Hippocampal formation (tissue), 2 donors: ENCODE measurements at regions not wholly inside any gene's neighbourhood (a gene's known extent, or its start where the extent isn't known, plus 50 kb on each side); places are given as distances from the start of the nearest gene placed in this dataset.
"Not testable (repeated sequence)": the region's sequence is repeated elsewhere in the genome, so short reads cannot be mapped to it uniquely, and the experiment has no call there.

ENCODE experiments used
- DNase-seq, 2 donors: peaks; one replicate each; lab custom pipeline; 2025; lab: John Stamatoyannopoulos, UW

GRCh38 chr2:7676714-7677113, 759.5 kb downstream of the RNF144A start:
- DNase-seq, result no peak

- DNase-seq, result no peak
Observed at GRCh38 chr2:7681881-7682461, 764.8 kb downstream of the RNF144A start.

GRCh38 chr2:7683196-7683595, 766.0 kb downstream of the RNF144A start:
- no peak for DNase-seq

DNA sequence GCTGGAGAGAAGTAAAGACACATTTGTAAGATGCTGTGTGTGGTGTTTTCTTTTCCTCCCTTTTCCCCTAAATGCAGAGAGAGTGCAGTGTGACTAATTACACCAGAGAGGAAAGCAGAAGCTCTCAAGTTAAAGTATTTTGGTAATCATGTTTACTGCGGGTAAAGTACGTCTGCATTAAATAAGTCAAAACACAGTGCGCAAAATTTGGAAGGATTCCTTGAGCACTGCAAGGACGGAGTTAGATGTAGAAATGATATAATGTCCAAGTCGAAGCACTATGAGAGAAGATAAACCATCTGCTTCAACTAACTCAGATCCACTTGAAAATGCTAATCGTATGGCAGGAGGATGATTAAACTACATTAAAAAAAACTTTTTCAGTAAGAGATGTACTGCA, 766.5 kb downstream of the RNF144A start:
- no peak for DNase-seq

DNA sequence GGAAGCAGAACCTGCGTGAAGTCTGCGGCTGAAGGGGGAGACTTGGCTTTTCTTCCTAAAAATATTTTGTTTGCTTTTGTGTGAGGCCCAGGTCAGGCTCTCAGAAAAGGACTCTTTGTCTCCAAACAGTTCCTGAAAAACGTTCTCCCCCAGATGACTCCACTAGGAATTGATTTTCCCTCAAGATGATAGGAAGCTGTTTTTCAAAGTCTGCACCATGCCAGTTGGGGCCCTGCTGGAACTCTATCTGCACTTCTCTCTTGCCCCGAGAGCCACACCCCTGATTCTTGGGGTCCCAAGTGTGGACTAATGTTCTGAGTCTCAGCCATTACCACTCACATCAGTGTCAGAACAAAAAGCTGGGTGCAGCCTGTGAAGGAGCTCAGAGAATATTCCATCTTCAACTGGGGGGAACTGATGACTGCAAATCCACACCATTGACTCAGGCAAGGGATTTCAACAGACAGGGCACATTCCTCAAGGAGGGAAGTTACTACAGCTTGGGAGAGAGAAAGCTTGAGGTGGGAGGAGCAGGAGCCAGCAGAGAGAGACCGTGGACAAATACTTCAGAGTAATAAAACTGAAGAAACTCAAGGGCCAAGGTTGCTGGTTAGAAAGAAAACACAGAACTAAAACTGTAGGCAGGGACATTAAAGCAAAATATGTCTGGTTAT, 768.3 kb downstream of the RNF144A start:
- DNase-seq, result no peak

DNA sequence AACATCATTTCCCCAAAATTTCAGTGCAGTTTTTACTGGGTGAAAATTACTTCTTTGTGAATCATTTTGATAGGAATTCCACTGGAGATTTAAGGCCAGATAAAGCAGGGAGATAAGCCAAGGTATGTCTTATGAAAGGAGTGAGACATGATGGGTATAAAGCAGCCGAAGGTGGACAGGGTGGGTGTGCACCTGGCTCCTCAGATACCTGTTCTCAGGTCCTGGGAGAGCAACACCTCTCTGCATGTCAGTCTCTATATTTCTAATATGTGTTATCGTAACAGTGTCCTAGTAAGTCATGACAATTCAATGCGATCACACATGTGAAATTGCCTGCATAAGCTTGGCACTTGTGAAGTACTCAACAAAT, 768.8 kb downstream of the RNF144A start:
- no peak for DNase-seq

DNA sequence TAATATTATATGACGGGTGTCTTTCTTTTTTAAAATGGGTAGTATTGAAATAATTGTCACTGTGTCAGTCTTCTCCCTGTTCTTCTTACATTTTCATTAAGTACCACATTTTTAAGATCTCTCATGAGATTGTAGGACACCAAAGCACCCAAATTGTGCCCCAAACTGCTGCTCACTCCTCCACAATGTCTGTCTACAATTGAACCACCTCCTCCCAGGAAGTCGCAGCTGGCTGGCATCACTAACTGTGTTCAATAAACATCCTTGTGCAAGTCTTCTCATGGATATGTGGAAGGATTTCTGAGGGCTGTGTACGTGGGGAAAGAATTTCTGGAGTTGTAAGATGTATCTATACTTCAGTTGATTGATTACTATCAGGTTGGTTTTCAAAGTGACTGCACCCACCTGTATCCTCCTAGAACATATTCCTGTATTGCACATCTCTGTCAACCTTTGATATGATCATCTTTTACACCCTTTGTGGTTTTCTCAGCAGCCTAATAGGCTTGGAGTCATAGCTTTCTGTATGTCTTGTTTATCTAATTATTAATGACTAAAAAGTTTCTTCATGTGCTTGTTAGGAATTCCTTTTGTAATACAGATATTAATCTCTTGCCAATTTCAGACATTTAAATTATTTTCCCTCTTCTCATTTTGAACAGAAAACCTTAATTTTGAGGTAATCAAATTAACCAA, 774.9 kb downstream of the RNF144A start:
- DNase-seq, result no peak

DNA sequence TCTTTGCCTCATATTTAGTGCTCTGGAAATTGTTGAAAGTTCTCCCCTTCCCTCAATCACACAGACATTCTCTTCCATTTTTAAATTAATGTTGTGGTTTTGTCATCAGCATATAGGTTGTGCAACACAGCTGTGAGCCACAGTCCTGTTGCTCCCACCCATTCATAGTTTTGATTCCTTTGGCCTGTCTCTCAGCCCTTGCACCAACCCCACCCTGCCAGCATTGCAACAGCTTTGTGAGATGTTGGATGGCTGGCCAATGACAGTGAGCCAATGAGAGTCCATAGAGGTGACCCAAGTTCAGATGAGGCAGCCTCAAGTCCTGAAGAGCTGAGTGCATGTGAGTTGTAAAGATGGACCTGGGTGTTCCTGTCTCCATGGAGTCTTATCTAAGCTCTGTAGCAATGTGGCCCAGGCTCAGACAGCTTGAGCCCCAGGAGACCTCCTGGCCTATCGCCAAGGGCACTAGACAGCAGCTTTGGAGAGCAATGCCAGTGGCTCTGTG, 775.5 kb downstream of the RNF144A start:
- no peak for DNase-seq

DNA sequence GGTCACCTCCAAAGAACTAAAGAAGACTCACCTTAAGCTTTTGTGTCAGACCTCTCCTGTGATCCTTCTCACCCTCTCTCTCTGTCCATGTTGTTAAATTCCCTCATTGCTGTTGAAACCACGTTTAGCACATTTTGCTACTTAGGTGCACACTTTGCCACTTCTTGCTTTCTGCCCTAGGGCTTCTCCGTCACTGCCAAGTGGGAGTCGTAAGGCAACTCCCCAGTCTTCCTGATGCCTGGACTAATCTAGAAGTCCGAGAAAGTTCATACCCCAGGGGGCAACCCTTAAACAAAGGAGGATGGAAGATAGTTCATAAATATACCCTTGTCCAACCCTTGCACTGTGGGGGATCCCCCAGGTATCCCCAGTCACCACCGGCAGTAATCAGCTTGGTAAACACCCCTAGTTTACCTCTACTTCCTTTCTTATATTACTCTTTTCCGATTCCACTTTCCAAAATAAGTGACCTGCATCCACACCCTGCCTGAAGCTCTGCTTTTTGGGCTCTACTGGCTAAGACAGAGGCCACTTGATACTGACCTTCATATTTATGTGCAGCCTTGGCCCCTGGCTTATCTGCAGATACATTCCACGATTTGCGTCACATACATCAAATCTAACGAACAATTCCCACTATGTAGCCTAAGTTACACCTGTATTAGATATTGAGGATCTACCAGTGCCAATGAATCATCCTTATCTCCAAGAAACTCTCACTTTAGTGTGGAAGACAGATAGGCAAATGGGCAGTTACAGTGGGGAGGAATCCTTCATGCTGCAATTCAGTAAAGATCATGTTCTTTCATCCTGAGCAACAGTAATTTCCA, 776.2 kb downstream of the RNF144A start:
- DNase-seq, result no peak

DNA sequence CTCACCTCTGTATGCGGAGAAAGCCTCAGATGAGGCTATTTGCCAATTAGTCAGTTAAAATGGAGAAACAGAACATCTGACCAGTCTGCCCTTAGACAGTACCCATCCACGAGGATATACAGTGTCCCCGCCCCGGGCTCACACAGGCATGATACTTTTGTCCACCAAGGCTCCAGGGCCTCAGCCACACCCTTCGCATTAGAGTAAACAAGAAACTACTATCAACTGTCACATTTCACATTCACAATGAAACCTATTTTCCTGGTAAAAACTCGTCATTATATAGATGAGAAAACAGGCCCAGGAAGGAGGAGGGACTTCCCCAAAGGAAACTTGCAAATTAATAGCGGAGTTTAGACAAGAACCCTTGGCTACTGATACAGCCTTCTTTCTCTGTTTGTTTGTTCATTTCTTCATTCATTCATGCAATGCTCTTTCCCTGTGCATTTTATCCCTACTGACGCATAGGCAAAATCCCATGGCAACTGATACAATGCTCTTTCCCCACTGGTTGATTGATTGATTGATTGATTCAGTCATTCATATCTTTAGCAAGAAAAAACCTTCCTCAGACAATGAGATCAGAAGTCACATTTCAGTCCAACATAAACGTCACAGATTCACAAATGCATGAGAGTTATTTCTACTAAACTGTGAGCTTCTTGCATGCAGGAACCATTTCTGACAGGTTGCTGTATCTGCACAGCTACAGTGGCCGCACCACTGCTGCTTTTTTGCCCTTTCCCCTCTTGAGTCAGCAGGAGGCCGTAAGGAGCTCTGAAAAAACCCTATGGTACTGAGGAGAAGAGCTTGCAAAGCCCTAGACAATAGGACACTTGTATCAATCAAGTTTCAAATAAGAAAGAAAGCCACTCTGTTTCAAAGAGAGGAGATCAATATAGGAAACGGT, 777.1 kb downstream of the RNF144A start:
- DNase-seq, result no peak

DNA sequence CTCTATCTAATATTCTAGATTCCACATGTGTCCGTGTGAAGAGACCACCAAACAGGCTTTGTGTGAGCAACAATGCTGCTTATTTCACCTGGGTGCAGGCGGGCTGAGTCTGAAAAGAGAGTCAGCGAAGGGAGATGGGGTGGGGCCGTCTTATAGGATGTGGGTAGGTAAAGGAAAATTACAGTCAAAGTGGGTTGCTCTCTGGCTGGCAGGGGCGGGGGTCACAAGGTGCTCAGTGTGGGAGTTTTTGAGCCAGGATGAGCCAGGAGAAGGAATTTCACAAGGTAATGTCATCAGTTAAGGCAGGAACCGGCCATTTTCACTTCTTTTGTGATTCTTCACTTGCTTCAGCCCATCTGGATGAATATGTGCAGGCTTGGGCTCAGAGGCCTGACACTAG, 779.3 kb downstream of the RNF144A start:
- not testable (repeated sequence) for DNase-seq

DNA sequence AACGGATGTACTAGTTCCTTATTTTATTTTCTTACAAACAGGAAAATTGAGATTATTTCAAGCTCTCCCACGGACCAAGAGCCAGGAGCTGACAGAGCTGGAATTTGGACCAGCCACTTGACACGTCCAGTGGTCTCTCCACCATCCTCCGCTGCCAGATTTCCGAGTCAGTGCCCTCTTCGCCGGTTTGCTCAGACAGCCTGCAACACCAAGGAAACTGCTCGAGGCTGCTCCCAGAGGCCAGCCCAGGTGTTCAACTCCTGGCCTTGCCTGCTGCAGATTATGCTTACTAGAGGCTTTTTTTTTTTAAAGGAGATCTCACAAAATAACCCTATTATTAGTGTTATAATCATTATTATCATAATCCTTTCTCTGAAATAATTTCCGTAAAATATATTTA, 779.8 kb downstream of the RNF144A start:
- no peak for DNase-seq

GRCh38 chr2:7701791-7702190, 784.6 kb downstream of the RNF144A start:
- no peak for DNase-seq

- no peak for DNase-seq
Observed at GRCh38 chr2:7703048-7703447, 785.8 kb downstream of the RNF144A start.

DNA sequence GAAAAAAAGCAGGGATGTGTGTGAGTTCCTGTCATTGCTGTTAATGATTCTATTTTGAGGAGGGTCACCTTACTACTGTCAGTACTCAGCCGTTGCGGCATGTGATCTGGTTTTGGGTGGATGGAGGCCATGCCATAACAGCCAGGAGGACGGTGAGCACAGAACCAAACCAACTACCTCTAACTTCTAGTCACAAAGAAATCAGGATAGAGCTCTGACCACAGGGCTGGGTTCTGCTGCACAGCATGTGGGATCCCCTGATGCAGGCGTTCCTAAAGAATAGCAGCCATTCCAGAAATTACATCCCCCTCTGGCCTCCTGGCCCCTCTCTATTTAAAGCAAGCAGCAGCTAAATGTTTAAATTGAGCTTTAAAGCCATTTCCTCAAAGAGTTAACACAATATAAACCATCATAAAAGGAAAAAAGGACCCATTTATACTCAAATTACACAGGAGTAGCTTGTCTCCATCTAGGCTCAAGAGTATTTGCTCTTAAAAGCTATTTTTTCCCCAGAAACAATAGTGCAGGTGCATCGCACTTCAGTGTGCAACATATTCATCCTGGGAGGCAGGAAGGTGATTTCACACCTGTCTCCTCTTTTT, 786.4 kb downstream of the RNF144A start:
- DNase-seq, result no peak

GRCh38 chr2:7704296-7704865, 787.2 kb downstream of the RNF144A start:
- DNase-seq, result no peak

DNA sequence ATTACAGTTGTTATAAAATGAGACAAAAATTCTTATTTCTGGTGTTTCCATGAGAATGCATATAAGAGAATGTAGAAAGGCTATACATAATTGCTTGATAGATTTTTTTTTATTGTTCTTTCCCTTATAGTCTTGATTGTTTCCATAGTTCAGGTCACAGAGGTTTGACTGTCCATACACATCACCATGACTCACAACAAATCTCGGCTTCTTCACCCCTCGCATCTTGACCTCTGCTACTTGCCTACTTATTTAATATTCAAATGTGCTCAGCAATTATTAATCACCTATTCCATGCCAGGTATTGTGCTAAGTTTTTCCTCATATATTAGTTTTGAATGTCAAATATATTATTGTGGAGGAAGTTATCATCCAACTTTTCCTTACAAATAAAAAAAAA, 789.6 kb downstream of the RNF144A start:
- DNase-seq, result no peak

- no peak for DNase-seq
Observed at GRCh38 chr2:7707723-7708122, 790.5 kb downstream of the RNF144A start.

GRCh38 chr2:7709907-7710306, 792.7 kb downstream of the RNF144A start:
- no peak for DNase-seq

DNA sequence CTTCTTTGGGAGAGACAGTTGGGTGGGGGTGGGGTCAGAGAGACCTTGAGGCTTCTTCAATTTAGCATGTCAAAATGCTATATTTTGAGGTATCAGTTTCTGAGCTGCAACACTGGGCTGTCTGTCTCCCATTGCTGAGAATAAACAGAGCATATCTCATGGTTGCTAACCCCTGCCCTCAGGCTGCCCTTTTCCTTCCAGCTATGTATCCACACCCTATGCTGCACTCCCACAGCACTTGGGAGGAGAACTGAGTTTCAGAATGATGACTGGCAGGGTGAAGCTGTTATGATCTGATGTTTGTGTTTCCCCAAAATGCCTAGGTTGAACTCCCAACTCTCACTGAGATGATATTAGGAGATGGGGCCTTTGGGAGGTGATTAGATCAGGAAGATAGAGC, 794.0 kb downstream of the RNF144A start:
- DNase-seq, result no peak

DNA sequence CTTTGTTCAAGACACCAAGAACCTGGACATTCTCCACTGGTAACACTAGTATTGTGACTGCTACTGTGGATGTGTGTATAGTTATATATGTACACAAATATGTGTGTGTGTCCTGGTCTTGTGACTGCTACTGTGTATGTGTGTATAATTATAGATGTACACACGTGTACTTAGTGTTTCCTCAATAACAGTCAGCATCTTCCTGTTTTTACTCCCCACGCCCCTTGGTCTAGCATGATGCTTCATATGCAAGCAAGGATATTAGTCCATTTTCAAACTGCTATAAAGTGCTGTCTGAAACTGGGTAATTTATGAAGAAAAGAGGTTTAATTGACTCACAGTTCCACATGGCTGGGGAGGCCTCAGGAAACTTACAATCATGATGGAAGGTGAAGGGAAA, 802.7 kb downstream of the RNF144A start:
- no peak for DNase-seq
